H9 (cell line): ENCODE measurements at regions not wholly inside any gene's neighbourhood (a gene's known extent, or its start where the extent isn't known, plus 50 kb on each side); places are given as distances from the start of the nearest gene placed in this dataset.

Experiments
- DNase-seq: peaks from one replicate; pipeline ENCODE4 v3.0.0-alpha.2; 2017
- H2AFZ ChIP-seq: one replicate; pipeline ENCODE4 v1.6.1; 2013; ENCODE audit warnings: mild to moderate bottlenecking, low read length, control low read depth, moderate library complexity
- H2AK5ac ChIP-seq: 2 replicates; pipeline ENCODE4 v1.6.1; 2013; ENCODE audit warnings: low read length, control low read depth, mixed read lengths; ENCODE audit not compliant: insufficient read length
- H2BK120ac ChIP-seq: one replicate; pipeline ENCODE4 v1.6.1; 2013; ENCODE audit warnings: low read depth, mild to moderate bottlenecking, low read length, control low read depth, inconsistent platforms; ENCODE audit not compliant: poor library complexity, severe bottlenecking
- H2BK12ac ChIP-seq: 2 replicates; pipeline ENCODE4 v1.6.1; 2013; ENCODE audit warnings: low read length, control low read depth, mixed read lengths, low read depth; ENCODE audit not compliant: insufficient read length
- H2BK15ac ChIP-seq: 2 replicates; pipeline ENCODE4 v1.6.1; 2013; ENCODE audit warnings: low read depth, low read length, control low read depth
- H2BK20ac ChIP-seq: one replicate; pipeline ENCODE4 v1.6.1; 2013; ENCODE audit warnings: low read depth, mild to moderate bottlenecking, low read length, control low read depth, inconsistent platforms; ENCODE audit not compliant: poor library complexity, severe bottlenecking
- H2BK5ac ChIP-seq: 2 replicates; pipeline ENCODE4 v1.6.1; 2013; ENCODE audit warnings: low read length, control low read depth, mixed read lengths; ENCODE audit not compliant: insufficient read length
- H3K14ac ChIP-seq: 2 replicates; pipeline ENCODE4 v1.6.1; 2013; ENCODE audit warnings: low read length, control low read depth; ENCODE audit not compliant: insufficient read depth
- H3K18ac ChIP-seq: 2 replicates; pipeline ENCODE4 v1.6.1; 2013; ENCODE audit warnings: low read depth, mild to moderate bottlenecking, mixed read lengths, low read length, control low read depth; ENCODE audit not compliant: insufficient read length
- H3K23ac ChIP-seq: 2 replicates; pipeline ENCODE4 v1.6.1; 2013; ENCODE audit warnings: low read length, control low read depth, mixed read lengths, low read depth; ENCODE audit not compliant: insufficient read length
- H3K23me2 ChIP-seq: 2 replicates; pipeline ENCODE4 v1.6.1; 2013; ENCODE audit warnings: low read depth, mild to moderate bottlenecking, mixed read lengths, low read length, control low read depth; ENCODE audit not compliant: insufficient read length, poor library complexity, severe bottlenecking
- H3K27ac ChIP-seq: 2 replicates; pipeline ENCODE4 v1.5.1; 2013; ENCODE audit warnings: low read length, control low read depth, mixed read lengths, low read depth; ENCODE audit not compliant: insufficient read length
- H3K27me3 ChIP-seq: 2 replicates; pipeline ENCODE4 v1.6.1; 2013; ENCODE audit warnings: low read length, control low read depth, inconsistent platforms; ENCODE audit not compliant: insufficient read depth
- H3K4ac ChIP-seq: 2 replicates; pipeline ENCODE4 v1.6.1; 2013; ENCODE audit warnings: low read depth, mild to moderate bottlenecking, control low read depth, inconsistent platforms, low read length, moderate library complexity
- H3K4me1 ChIP-seq: 2 replicates; pipeline ENCODE4 v1.6.1; 2013; ENCODE audit warnings: low read length, control low read depth, inconsistent platforms; ENCODE audit not compliant: insufficient read depth
- H3K4me2 ChIP-seq: 2 replicates; pipeline ENCODE4 v1.6.1; 2013; ENCODE audit warnings: low read length, control low read depth, mixed read lengths; ENCODE audit not compliant: insufficient read length, insufficient read depth
- H3K56ac ChIP-seq: 2 replicates; pipeline ENCODE4 v1.6.1; 2013; ENCODE audit warnings: low read depth, mild to moderate bottlenecking, mixed read lengths, low read length, control low read depth; ENCODE audit not compliant: insufficient read length
- H3K79me1 ChIP-seq: 2 replicates; pipeline ENCODE4 v1.6.1; 2013; ENCODE audit warnings: low read depth, mild to moderate bottlenecking, moderate library complexity, low read length, control low read depth, inconsistent platforms; ENCODE audit not compliant: insufficient read depth, poor library complexity, severe bottlenecking
- H3K79me2 ChIP-seq: 2 replicates; pipeline ENCODE4 v1.6.1; 2013; ENCODE audit warnings: low read length, control low read depth, inconsistent platforms; ENCODE audit not compliant: insufficient read depth
- H3K9ac ChIP-seq: 2 replicates; pipeline ENCODE4 v1.6.1; 2013; ENCODE audit warnings: low read length, control low read depth, mixed read lengths; ENCODE audit not compliant: insufficient read length; ENCODE audit errors: extremely low read depth
- H3K9me3 ChIP-seq: one replicate; pipeline ENCODE4 v1.6.1; 2013; ENCODE audit warnings: low read depth, low read length, inconsistent platforms; ENCODE audit not compliant: control insufficient read depth
- H3T11ph ChIP-seq: one replicate; pipeline ENCODE4 v1.6.1; 2013; ENCODE audit warnings: mild to moderate bottlenecking, low read length, control low read depth, inconsistent platforms
- H4K20me1 ChIP-seq: one replicate; pipeline ENCODE4 v1.6.1; 2013; ENCODE audit not compliant: control insufficient read depth, insufficient read length, insufficient read depth
- H4K5ac ChIP-seq: 2 replicates; pipeline ENCODE4 v1.6.1; 2013; ENCODE audit warnings: low read depth, mild to moderate bottlenecking, mixed read lengths, low read length, control low read depth; ENCODE audit not compliant: insufficient read length
- H4K8ac ChIP-seq: replicated peaks from 2 replicates; pipeline ENCODE4 v1.6.1; 2013; ENCODE audit warnings: low read length, control low read depth, mixed read lengths, low read depth; ENCODE audit not compliant: insufficient read length
- H4K91ac ChIP-seq: 2 replicates; pipeline ENCODE4 v1.6.1; 2013; ENCODE audit warnings: low read depth, mild to moderate bottlenecking, moderate library complexity, mixed read lengths, low read length, control low read depth; ENCODE audit not compliant: insufficient read length
- H3K27ac Mint-ChIP-seq, 3 experiments: 2 replicates in 2 of 3; 3 replicates in 1 of 3; pipeline ENCODE4 v1.8.0; 2020 to 2021; ENCODE audit warnings: mixed read lengths in 3 of 3, mild to moderate bottlenecking in 1 of 3, moderate library complexity in 1 of 3
- H3K27me3 Mint-ChIP-seq: 2 replicates; pipeline ENCODE4 v1.8.0; 2021; ENCODE audit warnings: low read depth, mild to moderate bottlenecking, moderate library complexity, mixed read lengths
- H3K36me3 Mint-ChIP-seq, 3 experiments: 2 replicates in 2 of 3; 3 replicates in 1 of 3; pipeline ENCODE4 v1.8.0; 2020 to 2021; ENCODE audit warnings: low read depth in 3 of 3, mixed read lengths in 3 of 3; ENCODE audit not compliant: insufficient read depth in 1 of 3
- H3K4me1 Mint-ChIP-seq, 2 experiments: 2 replicates each; pipeline ENCODE4 v1.8.0; 2020; ENCODE audit warnings: mixed read lengths in 2 of 2
- H3K4me3 Mint-ChIP-seq, 2 experiments: 2 replicates in 1 of 2; 3 replicates in 1 of 2; pipeline ENCODE4 v1.8.0; 2020 to 2021; ENCODE audit warnings: mild to moderate bottlenecking in 2 of 2, mixed read lengths in 2 of 2, moderate library complexity in 1 of 2
- H3K9me3 Mint-ChIP-seq, 2 experiments: 2 replicates in 1 of 2; 3 replicates in 1 of 2; pipeline ENCODE4 v1.8.0; 2020; ENCODE audit warnings: mild to moderate bottlenecking in 2 of 2, mixed read lengths in 2 of 2, moderate library complexity in 1 of 2
- CTCF ChIP-seq: fragments of 200-600 bp; sonication (generic); conservative IDR thresholded peaks from 3 replicates; pipeline ENCODE4 v1.8.0; 2021; ENCODE audit warnings: antibody characterized with exemption, mild to moderate bottlenecking
- WGBS: extraction: QIAGEN DNeasy Blood & Tissue Kit; methylation state at CpG from one replicate; pipeline ENCODE4 v1.1.7; 2013; ENCODE audit warnings: missing lambda C conversion rate, low lambda C conversion rate, mixed read lengths; ENCODE audit not compliant: insufficient read length; ENCODE audit errors: extremely low coverage; 5-methylcytosine and 5-hydroxymethylcytosine counted together

GRCh38 chr9:25517701-25518100 is 160.5 kb downstream of the TUSC1 start:
- WGBS, result no CpG with 5 or more reads among the region's 2 CpGs
- no peaks in the 10 kb centered on the region for H3K4me1 ChIP-seq
- H3K27ac Mint-ChIP-seq, result no peak overlapping the region

More at GRCh38 chr9:25517701-25518100, 160.5 kb downstream of the TUSC1 start:
- Histone ChIP-seq H3K4me2 (no peak overlapping the region), H3K18ac (no peak overlapping the region), H3K4ac (no peak overlapping the region), H4K91ac (no peak overlapping the region), H4K8ac (no peak overlapping the region), H2BK12ac (no peak overlapping the region), H3K23ac (no peak overlapping the region), H2BK20ac (no peak overlapping the region), H3K9ac (no peak overlapping the region), H2BK15ac (no peak overlapping the region), H3K79me2 (no peaks in the 10 kb centered on the region), H2AK5ac (no peak overlapping the region), H2BK120ac (no peak overlapping the region), H2AFZ (no peak overlapping the region), H3K23me2 (no peaks in the 10 kb centered on the region), H3K27ac (no peak overlapping the region), H3K9me3 (no peaks in the 10 kb centered on the region), H3T11ph (no peak overlapping the region), H3K56ac (no peak overlapping the region), H4K20me1 (no peaks in the 10 kb centered on the region), H2BK5ac (no peak overlapping the region), H3K14ac (no peak overlapping the region), H3K79me1 (no peaks in the 10 kb centered on the region), H3K27me3 (no peaks in the 10 kb centered on the region), H4K5ac (no peak overlapping the region)
- Mint-ChIP-seq H3K4me1 (peaks cover 5 to 14% of the 10 kb centered on the region in 2 experiments), H3K27me3 (no peaks in the 10 kb centered on the region), H3K9me3 (no peaks in the 10 kb centered on the region), H3K36me3 (no peaks in the 10 kb centered on the region), H3K4me3 (no peak overlapping the region)
- no peak for DNase-seq
- no peak for TF ChIP-seq CTCF
